HG02981 (cell line): ENCODE measurements at regions not wholly inside any gene's neighbourhood (a gene's known extent, or its start where the extent isn't known, plus 50 kb on each side); places are given as distances from the start of the nearest gene placed in this dataset.

Experiments
- ATAC-seq: cut with Tn5 transposase; IDR thresholded peaks from one replicate; pipeline ENCODE4 v1.9.1; 2021; ENCODE audit warnings: mild to moderate bottlenecking, moderate library complexity; ENCODE audit not compliant: unreplicated experiment

- ATAC-seq: no peak
Measured at GRCh38 chr11:11045156-11045930, 187.5 kb upstream of the ZBED5 start.

- no peak for ATAC-seq
Measured at GRCh38 chr11:11044137-11044855, 186.4 kb upstream of the ZBED5 start.

- no peak for ATAC-seq
Measured at GRCh38 chr11:11043721-11044120, 185.9 kb upstream of the ZBED5 start.

- no peak for ATAC-seq
Measured at GRCh38 chr11:11039208-11039965, 181.5 kb upstream of the ZBED5 start.

- no peak for ATAC-seq
Measured at GRCh38 chr11:11038782-11039181, 180.9 kb upstream of the ZBED5 start.

- no peak for ATAC-seq
Measured at GRCh38 chr11:11038352-11038751, 180.5 kb upstream of the ZBED5 start.

GRCh38 chr11:11036848-11037732, 179.2 kb upstream of the ZBED5 start:
- ATAC-seq: peak; percentile 48

- no peak for ATAC-seq
Measured at GRCh38 chr11:11036185-11036847, 178.5 kb upstream of the ZBED5 start.

- no peak for ATAC-seq
Measured at GRCh38 chr11:11035331-11035730, 177.5 kb upstream of the ZBED5 start.

GRCh38 chr11:11034476-11034875, 176.6 kb upstream of the ZBED5 start:
- no peak for ATAC-seq

- ATAC-seq: no peak
Measured at GRCh38 chr11:11032066-11032465, 174.2 kb upstream of the ZBED5 start.

GRCh38 chr11:11029027-11029426, 171.2 kb upstream of the ZBED5 start:
- ATAC-seq: no peak

GRCh38 chr11:11028017-11028692, 170.3 kb upstream of the ZBED5 start:
- no peak for ATAC-seq

- no peak for ATAC-seq
Measured at GRCh38 chr11:11027288-11027687, 169.4 kb upstream of the ZBED5 start.

- no peak for ATAC-seq
Measured at GRCh38 chr11:11025087-11025486, 167.2 kb upstream of the ZBED5 start.

GRCh38 chr11:11022125-11022730, 164.4 kb upstream of the ZBED5 start:
- no peak for ATAC-seq

GRCh38 chr11:11021563-11021962, 163.7 kb upstream of the ZBED5 start:
- ATAC-seq: no peak

- ATAC-seq: no peak
Measured at GRCh38 chr11:11020747-11021149, 162.9 kb upstream of the ZBED5 start.

GRCh38 chr11:11020219-11020726, 162.4 kb upstream of the ZBED5 start:
- ATAC-seq: no peak
